ENCODE measurements at regions not wholly inside any gene's neighbourhood (a gene's known extent, or its start where the extent isn't known, plus 50 kb on each side); places are given as distances from the start of the nearest gene placed in this dataset.

DNA sequence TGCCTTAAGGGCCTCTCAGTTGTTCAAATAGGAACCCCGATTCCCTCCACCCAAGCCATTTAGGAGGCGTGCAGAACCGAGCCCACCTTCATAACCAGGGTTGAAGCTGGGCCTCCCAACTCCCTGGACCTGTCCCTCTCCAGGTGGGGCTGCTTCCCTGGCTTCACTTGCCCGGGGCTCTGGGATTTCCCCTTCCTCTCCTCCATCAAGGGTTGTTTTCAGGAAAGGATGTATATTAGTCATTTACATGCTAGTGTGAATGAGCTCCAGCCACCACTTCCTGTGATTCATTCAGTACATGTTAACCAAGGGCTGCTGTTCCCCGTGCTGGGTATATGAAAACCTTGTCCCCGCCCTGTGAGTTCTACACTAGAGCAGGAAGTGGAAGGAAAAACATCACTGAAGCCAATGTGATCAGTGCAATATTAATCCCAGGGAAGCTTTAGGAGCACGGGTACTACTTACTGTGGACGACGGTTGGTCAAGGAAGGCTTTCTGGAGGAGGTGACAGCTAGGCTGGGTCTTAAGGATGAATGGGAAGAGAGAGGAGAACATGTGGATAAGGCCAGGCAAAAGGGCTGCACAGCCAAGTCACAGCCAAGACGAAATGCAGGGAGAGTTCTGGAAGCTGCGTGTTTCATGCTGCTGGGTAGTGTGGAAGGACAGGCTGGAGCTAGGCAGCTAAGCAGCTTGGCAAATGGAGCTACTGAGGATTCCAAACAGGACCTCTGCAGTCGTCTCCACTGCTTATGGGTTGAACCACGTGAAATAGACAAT lies 150.1 kb upstream of the SHH start:
- H3K9me3 ChIP-seq = no peaks in the 10 kb centered on the region
- no peak overlapping the region for H3K4me3 ChIP-seq
- no peak for DNase-seq
- no peaks in the 10 kb centered on the region for H3K36me3 ChIP-seq
- no peaks in the 10 kb centered on the region for H3K27me3 ChIP-seq
- intact Hi-C loops (cut with DNase I; ENCODE audit: low total_unique reads) = no loop called here
- H3K4me1 ChIP-seq = no peaks in the 10 kb centered on the region
- H3K27ac ChIP-seq = no peak overlapping the region
- TF ChIP-seq, protein P1, sequence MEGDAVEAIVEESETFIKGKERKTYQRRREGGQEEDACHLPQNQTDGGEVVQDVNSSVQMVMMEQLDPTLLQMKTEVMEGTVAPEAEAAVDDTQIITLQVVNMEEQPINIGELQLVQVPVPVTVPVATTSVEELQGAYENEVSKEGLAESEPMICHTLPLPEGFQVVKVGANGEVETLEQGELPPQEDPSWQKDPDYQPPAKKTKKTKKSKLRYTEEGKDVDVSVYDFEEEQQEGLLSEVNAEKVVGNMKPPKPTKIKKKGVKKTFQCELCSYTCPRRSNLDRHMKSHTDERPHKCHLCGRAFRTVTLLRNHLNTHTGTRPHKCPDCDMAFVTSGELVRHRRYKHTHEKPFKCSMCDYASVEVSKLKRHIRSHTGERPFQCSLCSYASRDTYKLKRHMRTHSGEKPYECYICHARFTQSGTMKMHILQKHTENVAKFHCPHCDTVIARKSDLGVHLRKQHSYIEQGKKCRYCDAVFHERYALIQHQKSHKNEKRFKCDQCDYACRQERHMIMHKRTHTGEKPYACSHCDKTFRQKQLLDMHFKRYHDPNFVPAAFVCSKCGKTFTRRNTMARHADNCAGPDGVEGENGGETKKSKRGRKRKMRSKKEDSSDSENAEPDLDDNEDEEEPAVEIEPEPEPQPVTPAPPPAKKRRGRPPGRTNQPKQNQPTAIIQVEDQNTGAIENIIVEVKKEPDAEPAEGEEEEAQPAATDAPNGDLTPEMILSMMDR (IDR thresholded peaks at IDR 0.05) = no peak

DNA sequence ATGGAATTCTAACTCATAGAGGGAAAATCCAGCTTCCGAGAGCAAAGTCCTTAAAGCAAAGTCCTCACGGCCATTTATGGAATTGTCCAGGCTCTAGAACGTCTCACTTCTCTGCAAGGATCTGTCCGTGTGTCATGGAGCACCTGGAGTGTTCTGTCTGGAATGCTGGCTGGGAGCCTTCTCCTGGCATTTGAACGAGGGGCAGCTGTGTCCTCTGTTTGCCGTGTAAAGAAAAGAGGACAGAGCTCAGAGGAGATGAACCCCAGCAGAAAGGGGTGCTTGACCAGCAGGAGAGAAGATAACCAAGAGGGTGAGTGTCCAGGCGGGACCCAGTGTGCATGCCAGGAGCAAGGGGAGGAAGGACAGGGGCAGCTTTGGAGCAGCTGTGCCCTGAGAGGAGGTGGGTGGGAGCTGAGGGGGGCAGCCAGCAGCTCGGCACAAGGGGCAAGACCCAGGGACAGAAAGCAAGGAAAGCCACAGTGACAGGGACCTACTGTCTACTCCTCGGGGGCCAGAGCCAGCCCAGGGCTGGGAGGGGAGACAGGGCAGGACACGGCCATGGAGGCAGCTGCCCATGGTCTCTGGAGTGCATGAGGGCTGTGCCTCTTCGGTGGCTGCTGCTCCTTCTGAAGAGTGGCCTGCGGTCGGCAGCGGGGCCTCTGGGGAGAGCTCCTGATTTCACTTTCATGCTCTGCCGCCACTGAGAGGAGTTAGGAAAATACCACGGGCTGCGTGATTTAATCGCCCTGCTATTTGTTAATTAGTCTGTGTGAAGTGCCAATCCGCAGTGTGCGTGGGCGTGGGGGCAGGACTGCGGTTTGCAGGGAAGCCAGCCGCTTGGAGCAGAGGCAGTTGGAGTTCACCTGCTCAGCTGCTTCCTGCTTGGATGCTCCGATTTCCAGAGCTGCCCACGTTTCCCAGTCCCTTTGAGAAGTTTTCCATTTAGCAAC lies 149.3 kb upstream of the SHH start:
- DNase-seq = no peak
- Histone ChIP-seq H3K27ac (no peak overlapping the region), H3K4me3 (no peak overlapping the region), H3K9me3 (no peaks in the 10 kb centered on the region), H3K36me3 (no peaks in the 10 kb centered on the region), H3K4me1 (no peaks in the 10 kb centered on the region), H3K27me3 (no peaks in the 10 kb centered on the region)
- intact Hi-C loops (cut with DNase I; ENCODE audit: low total_unique reads) = no loop called here
- TF ChIP-seq, protein P1 (IDR thresholded peaks at IDR 0.05) = no peak

DNA sequence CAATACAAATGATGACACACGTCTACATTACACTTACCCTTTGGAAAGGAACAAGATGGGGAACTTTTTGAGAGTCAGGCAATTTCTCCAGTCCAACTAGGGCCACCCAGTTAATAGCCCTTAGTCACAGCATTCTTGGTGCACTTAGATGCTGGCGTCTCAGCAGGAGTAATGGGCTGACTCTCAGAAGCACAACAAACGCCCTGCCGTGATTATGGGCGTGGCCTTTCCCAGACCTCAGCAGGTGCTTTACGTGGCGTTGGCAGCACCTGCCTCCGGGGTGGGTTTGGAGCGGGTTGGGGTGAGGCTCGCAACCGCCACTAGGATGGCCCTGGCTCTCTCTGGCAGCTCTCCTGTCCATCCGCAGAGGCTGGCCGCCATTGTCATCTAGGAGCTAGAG lies 147.6 kb upstream of the SHH start:
- H3K4me1 ChIP-seq = no peaks in the 10 kb centered on the region
- TF ChIP-seq, protein P1 (IDR thresholded peaks at IDR 0.05) = no peak
- H3K27ac ChIP-seq = no peak overlapping the region
- no peaks in the 10 kb centered on the region for H3K27me3 ChIP-seq
- no peak for DNase-seq
- intact Hi-C loops (cut with DNase I; ENCODE audit: low total_unique reads) = no loop called here
- H3K36me3 ChIP-seq = no peaks in the 10 kb centered on the region
- H3K9me3 ChIP-seq = no peaks in the 10 kb centered on the region
- no peak overlapping the region for H3K4me3 ChIP-seq

DNA sequence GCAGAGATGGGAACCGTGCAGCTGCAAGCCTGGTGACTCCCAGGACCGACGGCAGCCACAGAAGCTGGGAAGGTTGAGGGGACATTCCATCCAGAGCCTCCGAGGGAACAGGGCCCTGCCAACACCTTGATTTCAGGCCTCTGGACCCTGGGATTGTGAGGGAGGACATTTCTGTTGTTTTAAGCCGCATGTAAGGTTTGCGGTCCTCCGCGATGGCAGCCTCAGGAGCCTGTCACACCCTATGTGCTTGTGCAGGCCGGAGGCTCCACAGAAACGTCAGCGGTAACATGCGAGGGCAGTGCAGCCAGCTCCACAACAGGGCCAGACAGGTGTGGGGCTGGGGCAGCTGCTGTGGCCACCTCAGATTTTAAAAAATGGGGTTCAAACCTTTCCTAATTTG lies 144.7 kb upstream of the SHH start:
- H3K4me1 ChIP-seq = no peaks in the 10 kb centered on the region
- no peak overlapping the region for H3K4me3 ChIP-seq
- H3K9me3 ChIP-seq = no peaks in the 10 kb centered on the region
- H3K36me3 ChIP-seq = no peaks in the 10 kb centered on the region
- peaks cover 0 to 3% of the 10 kb centered on the region in 2 donors for H3K27me3 ChIP-seq
- DNase-seq = no peak
- TF ChIP-seq, protein P1 (IDR thresholded peaks at IDR 0.05) = no peak
- intact Hi-C loops (cut with DNase I; ENCODE audit: low total_unique reads) = no loop called here
- H3K27ac ChIP-seq = no peak overlapping the region

DNA sequence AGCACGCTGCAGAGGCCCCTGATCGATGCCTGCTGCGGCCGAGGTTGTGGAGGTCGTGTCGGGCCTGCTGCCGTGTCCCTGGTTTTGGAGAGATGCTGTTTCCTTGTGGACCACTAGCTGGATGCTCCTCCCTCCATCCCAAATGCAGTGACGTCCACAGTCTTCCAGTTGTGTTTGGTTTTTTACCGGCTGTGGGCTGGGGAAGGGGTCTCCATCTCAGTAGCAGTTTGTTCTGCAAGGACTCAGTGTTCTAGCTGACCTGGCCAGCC lies 143.0 kb upstream of the SHH start:
- Histone ChIP-seq H3K4me1 (no peaks in the 10 kb centered on the region), H3K27me3 (peaks cover 0 to 3% of the 10 kb centered on the region in 2 donors), H3K27ac (no peak overlapping the region), H3K36me3 (no peaks in the 10 kb centered on the region), H3K4me3 (no peak overlapping the region), H3K9me3 (no peaks in the 10 kb centered on the region)
- intact Hi-C loops (cut with DNase I; ENCODE audit: low total_unique reads) = no loop called here
- TF ChIP-seq, protein P1 (IDR thresholded peaks at IDR 0.05) = no peak
- DNase-seq = no peak
